ENCODE measurements at regions not wholly inside any gene's neighbourhood (a gene's known extent, or its start where the extent isn't known, plus 50 kb on each side); places are given as distances from the start of the nearest gene placed in this dataset.

DNA sequence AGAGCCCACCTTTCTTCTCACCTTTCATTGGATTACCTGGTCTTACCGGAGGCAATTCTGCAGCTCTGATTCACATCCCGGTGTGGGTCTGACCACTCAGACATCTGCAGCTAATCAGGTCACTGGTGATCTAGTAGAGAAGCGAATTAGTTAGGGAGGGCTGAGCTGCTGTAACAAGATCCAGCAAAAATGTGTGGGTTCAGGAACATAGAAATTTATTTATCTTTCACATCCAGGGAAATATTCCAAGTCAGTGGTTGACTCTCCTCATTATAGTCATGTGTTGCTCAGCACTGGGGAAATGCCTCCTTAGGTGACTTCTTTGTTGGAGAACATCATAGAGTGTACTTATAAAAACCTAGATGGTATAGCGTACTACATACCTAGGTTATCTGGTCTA, 218.7 kb upstream of the PELI2 start:
- ATAC-seq (ENCODE audit: low read depth), result no peak
- POLR2A ChIA-PET, result no interaction called here

DNA sequence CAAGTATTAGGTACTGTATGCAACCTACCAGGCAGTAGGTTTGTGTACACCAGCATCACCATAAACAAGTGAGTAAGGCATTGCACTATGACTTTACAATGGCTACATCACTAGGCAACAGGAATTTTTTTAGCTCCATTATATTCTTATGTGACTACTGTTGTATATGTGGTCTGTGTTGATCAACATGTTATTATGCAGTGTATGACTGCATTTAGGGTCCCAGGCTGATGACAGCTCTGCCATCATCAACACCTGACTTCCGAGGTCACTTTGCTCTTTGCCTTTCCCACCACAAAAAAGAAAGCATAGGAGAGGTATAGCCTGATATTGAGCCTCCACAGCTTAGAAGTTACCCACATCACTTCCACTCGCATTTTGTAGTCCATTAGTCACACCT, 217.5 kb upstream of the PELI2 start:
- POLR2A ChIA-PET, result no interaction called here
- TF ChIP-seq, protein P1, sequence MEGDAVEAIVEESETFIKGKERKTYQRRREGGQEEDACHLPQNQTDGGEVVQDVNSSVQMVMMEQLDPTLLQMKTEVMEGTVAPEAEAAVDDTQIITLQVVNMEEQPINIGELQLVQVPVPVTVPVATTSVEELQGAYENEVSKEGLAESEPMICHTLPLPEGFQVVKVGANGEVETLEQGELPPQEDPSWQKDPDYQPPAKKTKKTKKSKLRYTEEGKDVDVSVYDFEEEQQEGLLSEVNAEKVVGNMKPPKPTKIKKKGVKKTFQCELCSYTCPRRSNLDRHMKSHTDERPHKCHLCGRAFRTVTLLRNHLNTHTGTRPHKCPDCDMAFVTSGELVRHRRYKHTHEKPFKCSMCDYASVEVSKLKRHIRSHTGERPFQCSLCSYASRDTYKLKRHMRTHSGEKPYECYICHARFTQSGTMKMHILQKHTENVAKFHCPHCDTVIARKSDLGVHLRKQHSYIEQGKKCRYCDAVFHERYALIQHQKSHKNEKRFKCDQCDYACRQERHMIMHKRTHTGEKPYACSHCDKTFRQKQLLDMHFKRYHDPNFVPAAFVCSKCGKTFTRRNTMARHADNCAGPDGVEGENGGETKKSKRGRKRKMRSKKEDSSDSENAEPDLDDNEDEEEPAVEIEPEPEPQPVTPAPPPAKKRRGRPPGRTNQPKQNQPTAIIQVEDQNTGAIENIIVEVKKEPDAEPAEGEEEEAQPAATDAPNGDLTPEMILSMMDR (IDR thresholded peaks at IDR 0.05), result no peak
- no peak overlapping the region for H3K27ac Mint-ChIP-seq
- CTCF ChIA-PET, result no interaction called here
- ATAC-seq (ENCODE audit: low read depth) (no peak), DNase-seq (no peak)
- H3K27me3 Mint-ChIP-seq, result no peaks in the 10 kb centered on the region
- H3K4me1 Mint-ChIP-seq, result no peaks in the 10 kb centered on the region
- no peaks in the 10 kb centered on the region for H3K36me3 Mint-ChIP-seq (ENCODE audit: low read depth)
- intact Hi-C loops (cut with micrococcal nuclease), result no loop called here
- no peaks in the 10 kb centered on the region for H3K9me3 Mint-ChIP-seq
- H3K4me3 Mint-ChIP-seq, result no peak overlapping the region

More for the DNA sequence above, 218.7 kb upstream of the PELI2 start:
- intact Hi-C loops (cut with micrococcal nuclease), result no loop called here
- DNase-seq, result no peak
- no peaks in the 10 kb centered on the region for H3K4me1 Mint-ChIP-seq
- no peaks in the 10 kb centered on the region for H3K27me3 Mint-ChIP-seq
- H3K36me3 Mint-ChIP-seq (ENCODE audit: low read depth), result no peaks in the 10 kb centered on the region
- H3K9me3 Mint-ChIP-seq, result no peaks in the 10 kb centered on the region
- H3K4me3 Mint-ChIP-seq, result no peak overlapping the region
- H3K27ac Mint-ChIP-seq, result no peak overlapping the region
- TF ChIP-seq, protein P1 (IDR thresholded peaks at IDR 0.05), result no peak
- CTCF ChIA-PET, result no interaction called here

DNA sequence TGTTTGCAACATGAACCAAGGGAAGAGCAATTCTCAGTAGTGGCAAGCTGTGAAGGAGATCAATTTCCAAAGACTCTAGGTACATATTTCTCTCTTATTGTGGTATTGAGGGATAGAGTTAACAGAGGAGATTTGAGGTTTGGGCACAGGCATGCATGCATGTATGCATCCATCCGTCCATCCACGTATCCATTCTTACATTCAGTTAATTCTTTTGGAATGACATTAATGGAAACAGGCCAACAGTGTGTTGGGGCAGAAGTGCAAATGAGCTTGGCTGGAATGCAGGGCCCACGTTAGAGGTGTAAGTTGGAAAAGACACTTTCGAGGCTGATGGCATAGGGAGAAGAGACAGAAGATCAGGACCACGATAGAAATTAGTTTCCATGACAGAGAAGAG, 216.9 kb upstream of the PELI2 start:
- H3K4me1 Mint-ChIP-seq, result no peaks in the 10 kb centered on the region
- TF ChIP-seq, protein P1 (IDR thresholded peaks at IDR 0.05), result no peak
- ChIA-PET POLR2A (no interaction called here), CTCF (no interaction called here)
- H3K27me3 Mint-ChIP-seq, result no peaks in the 10 kb centered on the region
- H3K9me3 Mint-ChIP-seq, result no peaks in the 10 kb centered on the region
- no peak for ATAC-seq (ENCODE audit: low read depth)
- no peak overlapping the region for H3K4me3 Mint-ChIP-seq
- H3K27ac Mint-ChIP-seq, result no peak overlapping the region
- intact Hi-C loops (cut with micrococcal nuclease), result no loop called here
- no peaks in the 10 kb centered on the region for H3K36me3 Mint-ChIP-seq (ENCODE audit: low read depth)
- DNase-seq, result no peak

DNA sequence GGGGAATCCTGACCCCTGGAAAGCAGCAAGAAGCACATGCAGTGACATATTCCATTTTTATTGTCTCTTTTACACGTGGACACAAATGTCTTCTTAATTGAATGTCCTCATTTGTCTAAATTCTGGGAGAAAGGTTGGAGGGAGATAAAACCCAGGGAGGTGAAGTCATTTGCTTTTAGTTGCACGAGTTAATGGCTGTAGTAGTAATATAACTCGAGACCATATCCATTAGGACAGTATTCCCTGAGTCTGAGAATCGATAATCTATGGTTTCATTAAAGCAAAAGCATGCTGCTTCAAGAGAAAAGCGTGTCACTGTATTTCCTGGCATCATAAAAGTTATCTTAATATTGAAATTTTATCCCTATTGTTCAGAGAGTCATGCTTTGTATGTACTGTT, 216.0 kb upstream of the PELI2 start:
- no peak for DNase-seq
- no peak overlapping the region for H3K4me3 Mint-ChIP-seq
- ChIA-PET POLR2A (no interaction called here), CTCF (no interaction called here)
- no peak for ATAC-seq (ENCODE audit: low read depth)
- H3K36me3 Mint-ChIP-seq (ENCODE audit: low read depth), result no peaks in the 10 kb centered on the region
- no peaks in the 10 kb centered on the region for H3K9me3 Mint-ChIP-seq
- no peak overlapping the region for H3K27ac Mint-ChIP-seq
- H3K4me1 Mint-ChIP-seq, result no peaks in the 10 kb centered on the region
- no peaks in the 10 kb centered on the region for H3K27me3 Mint-ChIP-seq
- intact Hi-C loops (cut with micrococcal nuclease), result no loop called here
- TF ChIP-seq, protein P1 (IDR thresholded peaks at IDR 0.05), result no peak

DNA sequence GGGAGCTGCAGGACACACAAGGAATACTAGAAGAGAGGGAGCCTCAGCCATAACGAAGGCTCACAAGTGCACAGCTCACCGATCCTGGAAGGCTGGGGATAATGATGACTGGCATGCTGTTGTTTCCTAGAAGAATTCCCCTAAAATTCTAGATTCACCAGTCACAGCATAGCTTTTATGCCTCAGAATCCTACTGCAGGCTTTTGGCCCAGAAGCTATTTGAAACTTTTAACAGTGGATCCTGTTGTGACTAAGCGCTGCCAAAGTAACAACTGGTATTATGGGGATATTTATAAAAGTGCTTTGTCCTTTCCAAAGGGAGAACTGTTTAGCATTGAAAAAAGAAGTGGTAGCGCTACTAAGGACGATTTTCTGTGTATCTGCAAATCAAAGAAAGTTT, 214.1 kb upstream of the PELI2 start:
- CTCF ChIA-PET, result interaction anchor here (0.6 kb wide), 1 partner anchor 56 kb away, joined by 3 read pairs; no protein-coding TSS in a partner anchor
- intact Hi-C loops (cut with micrococcal nuclease), result no loop called here
- no peak for ATAC-seq (ENCODE audit: low read depth)
- Mint-ChIP-seq H3K9me3 (no peaks in the 10 kb centered on the region), H3K27me3 (no peaks in the 10 kb centered on the region), H3K27ac (no peak overlapping the region), H3K4me3 (no peak overlapping the region), H3K36me3 (ENCODE audit: low read depth) (no peaks in the 10 kb centered on the region), H3K4me1 (no peaks in the 10 kb centered on the region)
- DNase-seq, result no peak
- TF ChIP-seq, protein P1 (IDR thresholded peaks at IDR 0.05), result no peak
- POLR2A ChIA-PET, result no interaction called here

Data from activated B cell treated with CpG ODN at 0.5 μM for 24 hours (primary cell).